OCI-LY1 (cell line): ENCODE measurements at regions not wholly inside any gene's neighbourhood (a gene's known extent, or its start where the extent isn't known, plus 50 kb on each side); places are given as distances from the start of the nearest gene placed in this dataset.

Experiments
- H2AFZ ChIP-seq: fragments of 200-600 bp; sonication (generic), shearing (Covaris generic); 2 replicates; pipeline ENCODE4 v1.6.0; 2014; ENCODE audit warnings: antibody characterized with exemption, mild to moderate bottlenecking, low read length
- H3F3A ChIP-seq: fragments of 200-600 bp; sonication (generic), shearing (Covaris generic); 2 replicates; pipeline ENCODE4 v1.6.0; 2014; ENCODE audit warnings: mild to moderate bottlenecking, antibody characterized with exemption, low read length, moderate library complexity; ENCODE audit not compliant: insufficient read depth
- H3K27ac ChIP-seq: fragments of 200-600 bp; sonication (generic); 2 replicates; pipeline ENCODE4 v1.5.1; 2014; ENCODE audit warnings: low read length, mixed run types, mild to moderate bottlenecking, low read depth; ENCODE audit not compliant: poor library complexity, severe bottlenecking
- H3K27me3 ChIP-seq: fragments of 200-600 bp; sonication (generic); 2 replicates; pipeline ENCODE4 v1.6.0; 2014; ENCODE audit warnings: antibody characterized with exemption, mild to moderate bottlenecking, low read length, moderate library complexity; ENCODE audit not compliant: insufficient read depth
- H3K36me3 ChIP-seq: fragments of 200-600 bp; sonication (generic); 2 replicates; pipeline ENCODE4 v1.6.1; 2014; ENCODE audit warnings: mild to moderate bottlenecking, antibody characterized with exemption, low read length, moderate library complexity, mixed read lengths; ENCODE audit not compliant: insufficient read depth
- H3K4me1 ChIP-seq: fragments of 200-600 bp; sonication (generic); 2 replicates; pipeline ENCODE4 v1.5.1; 2014; ENCODE audit warnings: mild to moderate bottlenecking, low read length, moderate library complexity; ENCODE audit not compliant: insufficient read depth, severe bottlenecking
- H3K4me2 ChIP-seq: fragments of 200-600 bp; sonication (generic), shearing (Covaris generic); 2 replicates; pipeline ENCODE4 v1.6.1; 2014; ENCODE audit warnings: low read length
- H3K4me3 ChIP-seq: fragments of 200-600 bp; sonication (generic); 2 replicates; pipeline ENCODE4 v1.5.1; 2014; ENCODE audit warnings: low read length, low read depth, mild to moderate bottlenecking, mixed read lengths; ENCODE audit not compliant: poor library complexity, severe bottlenecking
- H3K79me2 ChIP-seq: fragments of 200-600 bp; shearing (Covaris generic); 2 replicates; pipeline ENCODE4 v1.6.1; 2016; ENCODE audit warnings: mixed run types, low read length, mixed read lengths; ENCODE audit not compliant: insufficient read depth
- H3K9ac ChIP-seq: fragments of 200-600 bp; sonication (generic), shearing (Covaris generic); 2 replicates; pipeline ENCODE4 v1.6.1; 2014; ENCODE audit warnings: mild to moderate bottlenecking, low read length, mixed read lengths
- H3K9me2 ChIP-seq: fragments of 200-600 bp; sonication (generic), shearing (Covaris generic); 2 replicates; pipeline ENCODE4 v1.6.1; 2014; ENCODE audit warnings: low read depth, mild to moderate bottlenecking, low read length, mixed read lengths
- H3K9me3 ChIP-seq: fragments of 200-600 bp; shearing (Covaris generic); 2 replicates; pipeline ENCODE4 v1.6.1; 2014; ENCODE audit warnings: low read length, mixed read lengths
- H4K20me1 ChIP-seq: fragments of 200-600 bp; sonication (generic), shearing (Covaris generic); 2 replicates; pipeline ENCODE4 v1.6.0; 2016; ENCODE audit warnings: mild to moderate bottlenecking, low read length; ENCODE audit not compliant: insufficient read depth
- EZH2 ChIP-seq: fragments of 200-600 bp; sonication (generic), shearing (Covaris generic); IDR thresholded peaks from 2 replicates; pipeline ENCODE4 v1.8.0; 2017; ENCODE audit warnings: borderline replicate concordance, mixed run types, mild to moderate bottlenecking, antibody characterized with exemption, low read length, moderate library complexity, mixed read lengths
- TF ChIP-seq, protein P1 (sequence below): fragments of 200-600 bp; sonication (generic), shearing (Covaris generic); IDR thresholded peaks from 2 replicates; pipeline ENCODE4 v1.5.1; 2017; ENCODE audit warnings: mild to moderate bottlenecking, antibody characterized with exemption, low read length, moderate library complexity, mixed read lengths

DNA sequence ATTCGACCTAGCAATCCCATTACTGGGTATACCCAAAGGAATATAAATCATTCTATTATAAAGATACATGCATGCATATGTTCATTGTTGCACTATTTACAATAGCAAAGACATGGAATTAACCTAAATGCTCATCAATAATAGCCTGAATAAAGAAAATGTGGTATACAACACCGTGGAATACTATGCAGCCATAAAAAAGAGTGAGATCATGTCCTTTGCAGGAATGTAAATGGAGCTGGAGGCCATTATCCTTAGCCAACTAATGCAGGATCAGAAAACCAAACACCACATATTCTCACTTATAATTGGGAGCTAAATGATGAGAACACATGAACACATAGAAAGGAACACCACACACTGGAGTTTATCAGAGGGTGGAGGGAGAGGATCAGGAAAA is 69.5 kb upstream of the TNR start:
- H3K36me3 ChIP-seq = no peaks in the 10 kb centered on the region
- TF ChIP-seq EZH2 = no peak
- TF ChIP-seq, protein P1, sequence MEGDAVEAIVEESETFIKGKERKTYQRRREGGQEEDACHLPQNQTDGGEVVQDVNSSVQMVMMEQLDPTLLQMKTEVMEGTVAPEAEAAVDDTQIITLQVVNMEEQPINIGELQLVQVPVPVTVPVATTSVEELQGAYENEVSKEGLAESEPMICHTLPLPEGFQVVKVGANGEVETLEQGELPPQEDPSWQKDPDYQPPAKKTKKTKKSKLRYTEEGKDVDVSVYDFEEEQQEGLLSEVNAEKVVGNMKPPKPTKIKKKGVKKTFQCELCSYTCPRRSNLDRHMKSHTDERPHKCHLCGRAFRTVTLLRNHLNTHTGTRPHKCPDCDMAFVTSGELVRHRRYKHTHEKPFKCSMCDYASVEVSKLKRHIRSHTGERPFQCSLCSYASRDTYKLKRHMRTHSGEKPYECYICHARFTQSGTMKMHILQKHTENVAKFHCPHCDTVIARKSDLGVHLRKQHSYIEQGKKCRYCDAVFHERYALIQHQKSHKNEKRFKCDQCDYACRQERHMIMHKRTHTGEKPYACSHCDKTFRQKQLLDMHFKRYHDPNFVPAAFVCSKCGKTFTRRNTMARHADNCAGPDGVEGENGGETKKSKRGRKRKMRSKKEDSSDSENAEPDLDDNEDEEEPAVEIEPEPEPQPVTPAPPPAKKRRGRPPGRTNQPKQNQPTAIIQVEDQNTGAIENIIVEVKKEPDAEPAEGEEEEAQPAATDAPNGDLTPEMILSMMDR = no peak
- no peaks in the 10 kb centered on the region for H3F3A ChIP-seq

GRCh38 chr1:175810305-175810704 is 66.9 kb upstream of the TNR start:
- Histone ChIP-seq H3K36me3 (no peaks in the 10 kb centered on the region), H3K4me3 (no peak overlapping the region), H3K79me2 (no peaks in the 10 kb centered on the region), H3K27ac (no peak overlapping the region), H3K4me1 (no peaks in the 10 kb centered on the region), H3K4me2 (no peak overlapping the region), H3F3A (no peaks in the 10 kb centered on the region), H3K27me3 (no peaks in the 10 kb centered on the region), H3K9ac (no peak overlapping the region), H3K9me3 (no peaks in the 10 kb centered on the region), H3K9me2 (no peaks in the 10 kb centered on the region), H2AFZ (no peak overlapping the region), H4K20me1 (no peaks in the 10 kb centered on the region)
- TF ChIP-seq, protein P1 = no peak
- TF ChIP-seq EZH2 = no peak

More for the DNA sequence above, 69.5 kb upstream of the TNR start:
- Histone ChIP-seq H3K4me2 (no peak overlapping the region), H3K27me3 (no peaks in the 10 kb centered on the region), H3K4me3 (no peak overlapping the region), H2AFZ (no peak overlapping the region), H3K4me1 (no peaks in the 10 kb centered on the region), H3K79me2 (no peaks in the 10 kb centered on the region), H3K9me3 (no peaks in the 10 kb centered on the region), H3K9me2 (no peaks in the 10 kb centered on the region), H4K20me1 (no peaks in the 10 kb centered on the region), H3K27ac (no peak overlapping the region), H3K9ac (no peak overlapping the region)

GRCh38 chr1:175808999-175809398 is 65.6 kb upstream of the TNR start:
- no peaks in the 10 kb centered on the region for H3K9me2 ChIP-seq
- no peak overlapping the region for H3K27ac ChIP-seq
- no peak overlapping the region for H3K4me2 ChIP-seq
- no peaks in the 10 kb centered on the region for H4K20me1 ChIP-seq
- no peaks in the 10 kb centered on the region for H3F3A ChIP-seq
- no peak overlapping the region for H2AFZ ChIP-seq
- TF ChIP-seq EZH2 = no peak
- TF ChIP-seq, protein P1 = no peak
- H3K4me1 ChIP-seq = no peaks in the 10 kb centered on the region
- H3K9ac ChIP-seq = no peak overlapping the region
- no peak overlapping the region for H3K4me3 ChIP-seq
- no peaks in the 10 kb centered on the region for H3K27me3 ChIP-seq
- H3K79me2 ChIP-seq = no peaks in the 10 kb centered on the region
- no peaks in the 10 kb centered on the region for H3K9me3 ChIP-seq
- no peaks in the 10 kb centered on the region for H3K36me3 ChIP-seq
